ACC112 (cell line): ENCODE measurements at regions not wholly inside any gene's neighbourhood (a gene's known extent, or its start where the extent isn't known, plus 50 kb on each side); places are given as distances from the start of the nearest gene placed in this dataset.
A peak's percentile ranks its signal among the peaks of the same experiment; 100 is the strongest.
"Not testable (repeated sequence)": the region's sequence is repeated elsewhere in the genome, so short reads cannot be mapped to it uniquely, and the experiment has no call there.

Source experiments
- H2AFZ ChIP-seq: fragments of 200-600 bp; sonication (generic); one replicate; pipeline ENCODE4 v1.6.0; 2017; ENCODE audit warnings: antibody characterized with exemption, low read length; ENCODE audit not compliant: unreplicated experiment
- H3K27ac ChIP-seq: fragments of 200-600 bp; sonication (generic); 2 replicates; pipeline ENCODE4 v1.5.1; 2014; ENCODE audit warnings: low read depth, mild to moderate bottlenecking, antibody characterized with exemption, low read length, moderate library complexity
- H3K27me3 ChIP-seq: fragments of 200-600 bp; sonication (generic); 2 replicates; pipeline ENCODE4 v1.6.1; 2014; ENCODE audit warnings: mild to moderate bottlenecking, antibody characterized with exemption, low read length, moderate library complexity, mixed read lengths; ENCODE audit not compliant: insufficient read depth
- H3K36me3 ChIP-seq: fragments of 200-600 bp; sonication (generic); 2 replicates; pipeline ENCODE4 v1.6.1; 2016; ENCODE audit warnings: mild to moderate bottlenecking, antibody characterized with exemption, low read length, moderate library complexity, mixed read lengths; ENCODE audit not compliant: insufficient read depth
- H3K4me1 ChIP-seq: fragments of 200-600 bp; sonication (generic); one replicate; pipeline ENCODE4 v1.6.1; 2016; ENCODE audit warnings: low read length, mixed read lengths; ENCODE audit not compliant: insufficient read depth, unreplicated experiment, control insufficient read depth
- H3K4me3 ChIP-seq: fragments of 200-600 bp; sonication (generic); 2 replicates; pipeline ENCODE4 v1.5.1; 2014; ENCODE audit warnings: mild to moderate bottlenecking, low read depth, low read length
- H3K79me2 ChIP-seq: fragments of 200-600 bp; sonication (generic); one replicate; pipeline ENCODE4 v1.6.0; 2016; ENCODE audit warnings: low read length; ENCODE audit not compliant: control insufficient read depth, unreplicated experiment, insufficient read depth

DNA sequence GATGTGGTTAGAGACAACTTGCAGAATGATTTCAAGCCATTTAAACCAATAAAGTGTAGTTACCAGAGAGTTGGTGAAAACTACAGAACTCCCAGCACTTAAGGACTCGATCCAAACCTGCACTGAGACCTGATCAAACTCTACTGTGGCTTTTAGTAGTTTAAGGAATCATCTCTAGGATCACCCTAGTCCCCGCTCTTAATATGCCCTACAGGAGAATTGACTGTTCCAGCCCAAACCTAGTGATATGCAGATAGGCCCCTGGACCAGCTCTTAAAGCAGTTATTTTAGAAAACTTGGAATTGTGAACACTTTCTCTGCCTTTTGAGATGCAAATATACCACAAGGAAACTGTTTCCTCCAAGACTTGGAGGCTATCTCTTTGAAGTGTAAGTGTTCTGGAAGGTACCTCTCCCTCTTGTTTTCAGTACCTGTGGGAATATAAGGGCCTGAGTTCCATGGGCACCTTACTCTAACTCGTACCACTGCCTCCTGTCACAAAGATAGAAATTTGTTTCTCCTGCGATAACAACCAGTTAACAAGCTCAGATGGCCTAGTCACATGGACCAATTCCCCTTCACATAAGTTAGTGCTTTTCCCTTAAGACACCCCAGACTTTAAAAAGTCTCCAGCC, 1367.2 kb upstream of the SLC39A10 start:
- no peaks in the 10 kb centered on the region for H3K79me2 ChIP-seq
- no peak overlapping the region for H3K4me3 ChIP-seq
- H2AFZ ChIP-seq = no peak overlapping the region
- H3K36me3 ChIP-seq = no peaks in the 10 kb centered on the region
- H3K27me3 ChIP-seq = no peaks in the 10 kb centered on the region
- H3K4me1 ChIP-seq = no peaks in the 10 kb centered on the region
- no peak overlapping the region for H3K27ac ChIP-seq

DNA sequence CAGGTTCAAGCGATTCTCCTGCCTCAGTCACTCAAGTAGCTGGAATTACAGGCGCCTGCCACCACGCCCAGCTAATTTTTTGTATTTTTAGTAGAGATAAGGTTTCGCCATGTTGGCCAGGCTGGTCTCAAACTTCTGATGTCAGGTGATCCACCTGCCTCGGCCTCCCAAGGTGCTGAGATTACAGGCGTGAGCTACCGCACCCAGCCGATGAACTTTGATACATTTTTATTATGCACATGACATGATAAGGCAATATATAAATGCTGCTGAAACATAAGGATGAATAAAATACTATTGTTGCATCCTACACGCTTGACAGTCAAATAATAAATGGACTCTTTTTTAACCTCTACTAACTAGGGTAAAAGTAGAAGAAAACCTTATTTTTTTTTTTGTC, 1380.4 kb upstream of the SLC39A10 start:
- not testable (repeated sequence) for H3K27me3 ChIP-seq, H3K4me3 ChIP-seq

DNA sequence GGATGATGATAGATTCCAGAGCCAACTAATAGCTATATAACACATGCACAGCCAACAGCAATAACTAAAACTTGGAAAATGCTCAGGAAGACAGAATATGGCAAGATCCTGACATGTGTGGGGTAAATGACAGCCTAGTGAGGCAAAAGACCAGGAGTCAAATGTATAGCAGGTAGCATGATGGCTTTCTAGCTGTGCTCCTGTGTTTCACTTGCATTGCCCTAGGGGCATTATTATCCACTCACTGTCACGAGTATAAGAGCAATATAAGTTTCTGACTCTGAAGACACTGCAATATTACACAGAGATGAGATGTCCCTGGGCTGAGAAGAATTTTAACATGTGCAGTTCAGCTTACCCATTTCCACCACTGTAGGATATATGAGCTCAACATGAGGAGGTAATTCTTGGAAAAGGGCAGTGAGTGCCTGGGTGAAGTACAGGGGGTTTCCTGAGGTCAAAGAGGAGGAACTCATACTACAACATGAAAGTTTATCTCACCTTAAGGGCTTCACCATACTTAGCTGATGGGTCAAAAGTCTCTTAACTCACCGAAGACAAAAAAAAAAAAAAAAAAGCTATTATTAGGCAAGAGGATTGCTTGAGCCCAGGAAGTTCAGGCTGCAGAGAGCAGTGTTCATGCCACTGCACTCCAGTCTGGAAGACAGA, 1385.6 kb upstream of the SLC39A10 start:
- H2AFZ ChIP-seq = no peak overlapping the region

More for the DNA sequence above, 1380.4 kb upstream of the SLC39A10 start:
- H3K36me3 ChIP-seq, H2AFZ ChIP-seq, H3K79me2 ChIP-seq, H3K27ac ChIP-seq, H3K4me1 ChIP-seq: not testable (repeated sequence)

DNA sequence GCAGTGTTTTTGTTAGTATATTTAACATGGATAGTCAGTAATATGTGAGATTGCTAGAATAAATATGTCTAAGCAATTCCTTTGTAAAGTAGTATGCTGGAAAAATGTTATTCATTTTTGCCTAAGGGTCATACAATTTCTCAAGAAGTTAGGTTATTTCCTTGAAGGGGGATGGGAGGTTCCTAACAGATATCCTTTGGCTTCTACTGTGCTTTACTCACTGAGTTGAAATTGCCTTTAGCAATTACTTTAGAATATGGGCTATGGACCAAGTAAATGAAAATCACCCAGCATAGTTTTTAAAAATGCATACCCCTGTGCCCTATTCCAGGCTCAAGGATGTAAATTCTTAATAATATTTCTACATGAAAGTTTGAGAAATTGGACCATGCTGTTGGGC, 1386.4 kb upstream of the SLC39A10 start:
- H2AFZ ChIP-seq = no peak overlapping the region
- H3K27ac ChIP-seq = no peak overlapping the region
- no peaks in the 10 kb centered on the region for H3K79me2 ChIP-seq
- H3K27me3 ChIP-seq = no peaks in the 10 kb centered on the region
- no peaks in the 10 kb centered on the region for H3K4me1 ChIP-seq
- no peaks in the 10 kb centered on the region for H3K36me3 ChIP-seq
- no peak overlapping the region for H3K4me3 ChIP-seq

More for the DNA sequence above, 1385.6 kb upstream of the SLC39A10 start:
- H3K36me3 ChIP-seq = no peaks in the 10 kb centered on the region
- H3K79me2 ChIP-seq = no peaks in the 10 kb centered on the region
- no peak overlapping the region for H3K27ac ChIP-seq
- H3K4me1 ChIP-seq = no peaks in the 10 kb centered on the region
- no peaks in the 10 kb centered on the region for H3K27me3 ChIP-seq
- H3K4me3 ChIP-seq = no peak overlapping the region

GRCh38 chr2:194264586-194264985, 1392.4 kb upstream of the SLC39A10 start:
- H3K79me2 ChIP-seq = no peaks in the 10 kb centered on the region
- no peak overlapping the region for H3K4me3 ChIP-seq
- no peaks in the 10 kb centered on the region for H3K36me3 ChIP-seq
- H3K27me3 ChIP-seq = no peaks in the 10 kb centered on the region
- no peaks in the 10 kb centered on the region for H3K4me1 ChIP-seq
- H3K27ac ChIP-seq = no peak overlapping the region
- H2AFZ ChIP-seq = no peak overlapping the region

- Histone ChIP-seq H3K27me3 (no peaks in the 10 kb centered on the region), H3K79me2 (no peaks in the 10 kb centered on the region), H3K4me1 (no peaks in the 10 kb centered on the region), H2AFZ (no peak overlapping the region), H3K27ac (no peak overlapping the region), H3K36me3 (no peaks in the 10 kb centered on the region), H3K4me3 (no peak overlapping the region)
These were observed 1396.8 kb upstream of the SLC39A10 start for GRCh38 chr2:194260185-194260584.

- H3K27ac ChIP-seq = no peak overlapping the region
- no peaks in the 10 kb centered on the region for H3K79me2 ChIP-seq
- H3K36me3 ChIP-seq = no peaks in the 10 kb centered on the region
- H2AFZ ChIP-seq = no peak overlapping the region
- H3K4me3 ChIP-seq = no peak overlapping the region
- no peaks in the 10 kb centered on the region for H3K4me1 ChIP-seq
- H3K27me3 ChIP-seq = no peaks in the 10 kb centered on the region
These were observed 1399.9 kb upstream of the SLC39A10 start for GRCh38 chr2:194257095-194257494.

- no peaks in the 10 kb centered on the region for H3K36me3 ChIP-seq
- no peaks in the 10 kb centered on the region for H3K27me3 ChIP-seq
- no peak overlapping the region for H3K27ac ChIP-seq
- no peaks in the 10 kb centered on the region for H3K4me1 ChIP-seq
- no peak overlapping the region for H3K4me3 ChIP-seq
- no peak overlapping the region for H2AFZ ChIP-seq
- no peaks in the 10 kb centered on the region for H3K79me2 ChIP-seq
These were observed 1403.3 kb upstream of the SLC39A10 start for GRCh38 chr2:194253528-194254259.

GRCh38 chr2:194252127-194252526, 1404.9 kb upstream of the SLC39A10 start:
- H3K79me2 ChIP-seq = no peaks in the 10 kb centered on the region
- no peak overlapping the region for H2AFZ ChIP-seq
- H3K27ac ChIP-seq = no peak overlapping the region
- no peak overlapping the region for H3K4me3 ChIP-seq
- no peaks in the 10 kb centered on the region for H3K4me1 ChIP-seq
- H3K27me3 ChIP-seq = no peaks in the 10 kb centered on the region
- no peaks in the 10 kb centered on the region for H3K36me3 ChIP-seq

DNA sequence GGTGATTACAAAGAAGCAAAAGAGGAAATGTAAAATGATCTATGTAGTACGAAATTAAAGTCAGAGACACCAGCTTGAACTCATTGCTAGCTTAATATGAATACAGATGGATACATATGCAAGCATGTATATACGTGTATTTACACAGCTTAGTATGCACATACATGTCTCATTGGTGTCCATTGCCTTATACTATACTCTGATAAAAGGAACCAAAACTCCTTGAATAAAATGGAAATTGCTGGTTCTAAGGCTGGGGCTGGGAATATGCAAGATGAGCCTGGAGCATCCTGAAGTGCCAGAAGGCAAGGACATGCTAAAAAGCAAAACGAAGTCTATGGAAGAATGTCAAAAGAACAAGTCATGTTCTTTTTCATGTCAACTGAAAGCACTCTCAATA, 1424.4 kb upstream of the SLC39A10 start:
- no peak overlapping the region for H3K4me3 ChIP-seq
- no peak overlapping the region for H3K27ac ChIP-seq
- H3K36me3 ChIP-seq = no peaks in the 10 kb centered on the region

DNA sequence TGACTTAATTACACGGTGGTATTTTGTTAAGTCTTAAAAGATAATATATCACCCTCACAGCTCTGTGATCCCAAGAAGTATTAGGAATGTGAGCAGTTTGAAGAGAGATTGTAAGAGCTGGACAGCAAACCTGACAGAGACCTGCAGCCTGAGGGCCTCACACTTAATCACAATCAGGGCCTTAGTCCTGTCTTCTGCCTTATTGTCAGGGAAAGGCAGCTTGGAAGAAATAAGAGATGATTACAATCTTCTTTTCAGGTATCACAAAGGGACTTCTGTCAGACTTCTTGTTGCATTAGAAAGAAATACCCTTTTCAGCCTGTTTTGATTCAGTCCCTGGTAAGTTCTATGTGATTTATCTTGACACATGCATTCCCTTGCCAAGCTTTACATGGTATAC, 1433.8 kb upstream of the SLC39A10 start:
- no peaks in the 10 kb centered on the region for H3K79me2 ChIP-seq
- H3K36me3 ChIP-seq = no peaks in the 10 kb centered on the region
- H3K27ac ChIP-seq = no peak overlapping the region
- H2AFZ ChIP-seq = peak overlapping the region; percentile 20
- H3K27me3 ChIP-seq = no peaks in the 10 kb centered on the region
- no peaks in the 10 kb centered on the region for H3K4me1 ChIP-seq
- no peak overlapping the region for H3K4me3 ChIP-seq

More for the DNA sequence above, 1424.4 kb upstream of the SLC39A10 start:
- Histone ChIP-seq H3K4me1 (no peaks in the 10 kb centered on the region), H2AFZ (no peak overlapping the region), H3K27me3 (no peaks in the 10 kb centered on the region), H3K79me2 (no peaks in the 10 kb centered on the region)
